ENCODE measurements at regions not wholly inside any gene's neighbourhood (a gene's known extent, or its start where the extent isn't known, plus 50 kb on each side); places are given as distances from the start of the nearest gene placed in this dataset.

DNA sequence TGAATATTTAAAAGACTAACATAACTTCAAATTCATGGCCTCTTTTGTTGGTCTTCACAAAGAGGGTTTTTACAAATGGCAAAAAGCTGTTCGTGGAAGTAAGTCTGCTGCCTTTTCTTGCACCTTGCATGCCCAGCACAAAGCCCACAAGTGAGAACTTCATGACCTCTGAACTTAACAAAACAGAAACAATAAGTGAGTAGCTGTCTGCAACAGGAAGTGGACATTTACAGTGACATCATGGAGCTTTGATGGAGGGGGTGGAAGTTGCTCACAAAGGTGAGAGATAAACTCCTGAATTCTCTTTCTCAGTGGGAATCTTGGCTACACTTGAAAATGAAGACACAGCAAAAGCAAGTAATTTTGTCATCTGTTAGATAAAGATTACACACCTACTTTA is 303.3 kb upstream of the DEPDC1 start:
- no peak for TF ChIP-seq RAD21 (conservative IDR thresholded peaks at IDR 0.05)
- TF ChIP-seq, protein P1, sequence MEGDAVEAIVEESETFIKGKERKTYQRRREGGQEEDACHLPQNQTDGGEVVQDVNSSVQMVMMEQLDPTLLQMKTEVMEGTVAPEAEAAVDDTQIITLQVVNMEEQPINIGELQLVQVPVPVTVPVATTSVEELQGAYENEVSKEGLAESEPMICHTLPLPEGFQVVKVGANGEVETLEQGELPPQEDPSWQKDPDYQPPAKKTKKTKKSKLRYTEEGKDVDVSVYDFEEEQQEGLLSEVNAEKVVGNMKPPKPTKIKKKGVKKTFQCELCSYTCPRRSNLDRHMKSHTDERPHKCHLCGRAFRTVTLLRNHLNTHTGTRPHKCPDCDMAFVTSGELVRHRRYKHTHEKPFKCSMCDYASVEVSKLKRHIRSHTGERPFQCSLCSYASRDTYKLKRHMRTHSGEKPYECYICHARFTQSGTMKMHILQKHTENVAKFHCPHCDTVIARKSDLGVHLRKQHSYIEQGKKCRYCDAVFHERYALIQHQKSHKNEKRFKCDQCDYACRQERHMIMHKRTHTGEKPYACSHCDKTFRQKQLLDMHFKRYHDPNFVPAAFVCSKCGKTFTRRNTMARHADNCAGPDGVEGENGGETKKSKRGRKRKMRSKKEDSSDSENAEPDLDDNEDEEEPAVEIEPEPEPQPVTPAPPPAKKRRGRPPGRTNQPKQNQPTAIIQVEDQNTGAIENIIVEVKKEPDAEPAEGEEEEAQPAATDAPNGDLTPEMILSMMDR (IDR thresholded peaks at IDR 0.05; ENCODE audit: poor library complexity, severe bottlenecking), result no peak
- TF ChIP-seq MXI1 (conservative IDR thresholded peaks at IDR 0.05; ENCODE audit: poor library complexity, severe bottlenecking), result no peak
- TF ChIP-seq, protein P2, sequence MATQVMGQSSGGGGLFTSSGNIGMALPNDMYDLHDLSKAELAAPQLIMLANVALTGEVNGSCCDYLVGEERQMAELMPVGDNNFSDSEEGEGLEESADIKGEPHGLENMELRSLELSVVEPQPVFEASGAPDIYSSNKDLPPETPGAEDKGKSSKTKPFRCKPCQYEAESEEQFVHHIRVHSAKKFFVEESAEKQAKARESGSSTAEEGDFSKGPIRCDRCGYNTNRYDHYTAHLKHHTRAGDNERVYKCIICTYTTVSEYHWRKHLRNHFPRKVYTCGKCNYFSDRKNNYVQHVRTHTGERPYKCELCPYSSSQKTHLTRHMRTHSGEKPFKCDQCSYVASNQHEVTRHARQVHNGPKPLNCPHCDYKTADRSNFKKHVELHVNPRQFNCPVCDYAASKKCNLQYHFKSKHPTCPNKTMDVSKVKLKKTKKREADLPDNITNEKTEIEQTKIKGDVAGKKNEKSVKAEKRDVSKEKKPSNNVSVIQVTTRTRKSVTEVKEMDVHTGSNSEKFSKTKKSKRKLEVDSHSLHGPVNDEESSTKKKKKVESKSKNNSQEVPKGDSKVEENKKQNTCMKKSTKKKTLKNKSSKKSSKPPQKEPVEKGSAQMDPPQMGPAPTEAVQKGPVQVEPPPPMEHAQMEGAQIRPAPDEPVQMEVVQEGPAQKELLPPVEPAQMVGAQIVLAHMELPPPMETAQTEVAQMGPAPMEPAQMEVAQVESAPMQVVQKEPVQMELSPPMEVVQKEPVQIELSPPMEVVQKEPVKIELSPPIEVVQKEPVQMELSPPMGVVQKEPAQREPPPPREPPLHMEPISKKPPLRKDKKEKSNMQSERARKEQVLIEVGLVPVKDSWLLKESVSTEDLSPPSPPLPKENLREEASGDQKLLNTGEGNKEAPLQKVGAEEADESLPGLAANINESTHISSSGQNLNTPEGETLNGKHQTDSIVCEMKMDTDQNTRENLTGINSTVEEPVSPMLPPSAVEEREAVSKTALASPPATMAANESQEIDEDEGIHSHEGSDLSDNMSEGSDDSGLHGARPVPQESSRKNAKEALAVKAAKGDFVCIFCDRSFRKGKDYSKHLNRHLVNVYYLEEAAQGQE (IDR thresholded peaks at IDR 0.05; ENCODE audit: borderline replicate concordance), result no peak
- no peak for TF ChIP-seq EP300 (conservative IDR thresholded peaks at IDR 0.05; ENCODE audit: poor library complexity, severe bottlenecking)
- TF ChIP-seq TAF1 (IDR thresholded peaks at IDR 0.05; ENCODE audit: low read depth), result no peak
- TF ChIP-seq POLR2AphosphoS5 (IDR thresholded peaks at IDR 0.05), result no peak
- TF ChIP-seq SMC3 (conservative IDR thresholded peaks at IDR 0.05; ENCODE audit: poor library complexity), result no peak
- TF ChIP-seq EZH2 (IDR thresholded peaks at IDR 0.05; ENCODE audit: borderline replicate concordance, insufficient read depth, low read length, poor library complexity, severe bottlenecking), result no peak
- H3K79me2 ChIP-seq (replicated peaks; ENCODE audit: insufficient read depth, low read length), result no peaks in the 10 kb centered on the region
- no peaks in the 10 kb centered on the region for H3K9me2 ChIP-seq (ENCODE audit: insufficient read depth, low read length)
- no peaks in the 10 kb centered on the region for H3F3A ChIP-seq (ENCODE audit: insufficient read depth, low read length, poor library complexity, severe bottlenecking)
- H2AFZ ChIP-seq (ENCODE audit: low read depth, low read length), result no peak overlapping the region
- no peak overlapping the region for H3K27ac ChIP-seq (ENCODE audit: low read length)
- no peaks in the 10 kb centered on the region for H3K36me3 ChIP-seq (ENCODE audit: insufficient read depth, low read length)
- no peaks in the 10 kb centered on the region for H3K9me3 ChIP-seq (ENCODE audit: low read length)
- no peaks in the 10 kb centered on the region for H4K20me1 ChIP-seq (ENCODE audit: insufficient read depth)
- H3K27me3 ChIP-seq (ENCODE audit: insufficient read depth, low read depth, low read length), result no peaks in the 10 kb centered on the region
- no peak overlapping the region for H3K9ac ChIP-seq (ENCODE audit: low read length)
- H3K4me3 ChIP-seq (ENCODE audit: low read length), result no peak overlapping the region
- no peak overlapping the region for H3K4me2 ChIP-seq (ENCODE audit: low read length)

DNA sequence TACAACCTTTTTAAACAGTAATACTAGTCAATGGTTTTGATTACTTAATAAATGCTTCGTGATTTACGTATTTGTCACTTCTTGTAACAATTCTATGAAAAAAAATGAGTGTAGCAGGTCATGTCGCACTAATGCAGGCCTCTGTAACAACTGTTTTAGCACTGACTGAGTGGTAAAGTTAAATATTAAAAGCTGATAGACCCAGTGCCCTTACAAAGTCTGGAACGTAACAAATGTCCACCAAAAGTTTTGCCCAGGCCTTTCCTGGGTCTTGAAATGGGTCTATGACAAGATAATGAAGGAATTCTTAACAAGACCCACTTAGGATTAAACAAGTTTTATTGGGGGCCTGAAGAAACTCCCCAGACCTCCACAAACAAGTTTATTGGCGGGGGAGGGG is 304.6 kb upstream of the DEPDC1 start:
- Histone ChIP-seq H3K9me3 (ENCODE audit: low read length) (no peaks in the 10 kb centered on the region), H3K9ac (ENCODE audit: low read length) (no peak overlapping the region), H4K20me1 (ENCODE audit: insufficient read depth) (no peaks in the 10 kb centered on the region), H3K4me2 (ENCODE audit: low read length) (no peak overlapping the region), H3K9me2 (ENCODE audit: insufficient read depth, low read length) (no peaks in the 10 kb centered on the region), H3K27me3 (ENCODE audit: insufficient read depth, low read depth, low read length) (no peaks in the 10 kb centered on the region), H3K36me3 (ENCODE audit: insufficient read depth, low read length) (no peaks in the 10 kb centered on the region), H3K79me2 (replicated peaks; ENCODE audit: insufficient read depth, low read length) (no peaks in the 10 kb centered on the region), H2AFZ (ENCODE audit: low read depth, low read length) (no peak overlapping the region), H3F3A (ENCODE audit: insufficient read depth, low read length, poor library complexity, severe bottlenecking) (no peaks in the 10 kb centered on the region), H3K27ac (ENCODE audit: low read length) (no peak overlapping the region), H3K4me3 (ENCODE audit: low read length) (no peak overlapping the region)
- TF ChIP-seq RAD21 (conservative IDR thresholded peaks at IDR 0.05) (no peak), TAF1 (IDR thresholded peaks at IDR 0.05; ENCODE audit: low read depth) (no peak), MXI1 (conservative IDR thresholded peaks at IDR 0.05; ENCODE audit: poor library complexity, severe bottlenecking) (no peak), EZH2 (IDR thresholded peaks at IDR 0.05; ENCODE audit: borderline replicate concordance, insufficient read depth, low read length, poor library complexity, severe bottlenecking) (no peak)
- TF ChIP-seq, protein P1 (IDR thresholded peaks at IDR 0.05; ENCODE audit: poor library complexity, severe bottlenecking), result no peak
